ENCODE measurements at regions not wholly inside any gene's neighbourhood (a gene's known extent, or its start where the extent isn't known, plus 50 kb on each side); places are given as distances from the start of the nearest gene placed in this dataset.
"Not testable (repeated sequence)": the region's sequence is repeated elsewhere in the genome, so short reads cannot be mapped to it uniquely, and the experiment has no call there.

- TF ChIP-seq ZNF70 (CRISPR knock-in tag; IDR thresholded peaks at IDR 0.05); ZNF8 (CRISPR knock-in tag; IDR thresholded peaks at IDR 0.05); ZFP30 (CRISPR knock-in tag; IDR thresholded peaks at IDR 0.05); ARNTL (CRISPR knock-in tag; IDR thresholded peaks at IDR 0.05; ENCODE audit: borderline replicate concordance, low read depth); CREB5 (CRISPR knock-in tag; IDR thresholded peaks at IDR 0.05; ENCODE audit: low read depth); BACH2 (CRISPR knock-in tag; IDR thresholded peaks at IDR 0.05; ENCODE audit: borderline replicate concordance); ZNF565 (CRISPR knock-in tag; conservative IDR thresholded peaks at IDR 0.05; ENCODE audit: low read depth); CSDC2 (CRISPR knock-in tag; IDR thresholded peaks at IDR 0.05); ZFP3 (CRISPR knock-in tag; IDR thresholded peaks at IDR 0.05); TOX (CRISPR knock-in tag; IDR thresholded peaks at IDR 0.05; ENCODE audit: borderline replicate concordance): not testable (repeated sequence)
- TF ChIP-seq, protein P1, sequence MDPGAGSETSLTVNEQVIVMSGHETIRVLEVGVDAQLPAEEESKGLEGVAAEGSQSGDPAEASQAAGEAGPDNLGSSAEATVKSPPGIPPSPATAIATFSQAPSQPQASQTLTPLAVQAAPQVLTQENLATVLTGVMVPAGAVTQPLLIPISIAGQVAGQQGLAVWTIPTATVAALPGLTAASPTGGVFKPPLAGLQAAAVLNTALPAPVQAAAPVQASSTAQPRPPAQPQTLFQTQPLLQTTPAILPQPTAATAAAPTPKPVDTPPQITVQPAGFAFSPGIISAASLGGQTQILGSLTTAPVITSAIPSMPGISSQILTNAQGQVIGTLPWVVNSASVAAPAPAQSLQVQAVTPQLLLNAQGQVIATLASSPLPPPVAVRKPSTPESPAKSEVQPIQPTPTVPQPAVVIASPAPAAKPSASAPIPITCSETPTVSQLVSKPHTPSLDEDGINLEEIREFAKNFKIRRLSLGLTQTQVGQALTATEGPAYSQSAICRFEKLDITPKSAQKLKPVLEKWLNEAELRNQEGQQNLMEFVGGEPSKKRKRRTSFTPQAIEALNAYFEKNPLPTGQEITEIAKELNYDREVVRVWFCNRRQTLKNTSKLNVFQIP (CRISPR knock-in tag; IDR thresholded peaks at IDR 0.05; ENCODE audit: borderline replicate concordance, low read depth) = not testable (repeated sequence)
- TF ChIP-seq, protein P2, sequence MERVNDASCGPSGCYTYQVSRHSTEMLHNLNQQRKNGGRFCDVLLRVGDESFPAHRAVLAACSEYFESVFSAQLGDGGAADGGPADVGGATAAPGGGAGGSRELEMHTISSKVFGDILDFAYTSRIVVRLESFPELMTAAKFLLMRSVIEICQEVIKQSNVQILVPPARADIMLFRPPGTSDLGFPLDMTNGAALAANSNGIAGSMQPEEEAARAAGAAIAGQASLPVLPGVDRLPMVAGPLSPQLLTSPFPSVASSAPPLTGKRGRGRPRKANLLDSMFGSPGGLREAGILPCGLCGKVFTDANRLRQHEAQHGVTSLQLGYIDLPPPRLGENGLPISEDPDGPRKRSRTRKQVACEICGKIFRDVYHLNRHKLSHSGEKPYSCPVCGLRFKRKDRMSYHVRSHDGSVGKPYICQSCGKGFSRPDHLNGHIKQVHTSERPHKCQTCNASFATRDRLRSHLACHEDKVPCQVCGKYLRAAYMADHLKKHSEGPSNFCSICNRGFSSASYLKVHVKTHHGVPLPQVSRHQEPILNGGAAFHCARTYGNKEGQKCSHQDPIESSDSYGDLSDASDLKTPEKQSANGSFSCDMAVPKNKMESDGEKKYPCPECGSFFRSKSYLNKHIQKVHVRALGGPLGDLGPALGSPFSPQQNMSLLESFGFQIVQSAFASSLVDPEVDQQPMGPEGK (CRISPR knock-in tag; IDR thresholded peaks at IDR 0.05; ENCODE audit: borderline replicate concordance) = not testable (repeated sequence)
These were observed 308.0 kb upstream of the POU5F2 start for GRCh38 chr5:94049307-94049922.
